ENCODE measurements at regions not wholly inside any gene's neighbourhood (a gene's known extent, or its start where the extent isn't known, plus 50 kb on each side); places are given as distances from the start of the nearest gene placed in this dataset.

GRCh38 chr1:208298593-208299269, 54.5 kb upstream of the PLXNA2 start:
- Histone ChIP-seq H3K36me3 (ENCODE audit: control insufficient read depth in 5 of 5, insufficient read depth in 5 of 5, low read length in 5 of 5) (no peaks in the 10 kb centered on the region), H3K27ac (ENCODE audit: low read depth, low read length) (no peak overlapping the region), H3K9ac (ENCODE audit: low read length in 5 of 5) (no peak overlapping the region), H3K9me3 (ENCODE audit: control insufficient read depth in 5 of 5, low read length in 5 of 5) (no peaks in the 10 kb centered on the region), H3K4me1 (ENCODE audit: control insufficient read depth in 5 of 5, insufficient read depth in 5 of 5, low read length in 5 of 5) (peaks cover 0 to 25% (median 9%) of the 10 kb centered on the region in 5 donors), H3K4me3 (ENCODE audit: low read depth in 1 of 5, low read length in 5 of 5) (no peak overlapping the region), H3K27me3 (ENCODE audit: control insufficient read depth in 5 of 5, insufficient read depth in 4 of 5, low read length in 5 of 5) (no peaks in the 10 kb centered on the region)

DNA sequence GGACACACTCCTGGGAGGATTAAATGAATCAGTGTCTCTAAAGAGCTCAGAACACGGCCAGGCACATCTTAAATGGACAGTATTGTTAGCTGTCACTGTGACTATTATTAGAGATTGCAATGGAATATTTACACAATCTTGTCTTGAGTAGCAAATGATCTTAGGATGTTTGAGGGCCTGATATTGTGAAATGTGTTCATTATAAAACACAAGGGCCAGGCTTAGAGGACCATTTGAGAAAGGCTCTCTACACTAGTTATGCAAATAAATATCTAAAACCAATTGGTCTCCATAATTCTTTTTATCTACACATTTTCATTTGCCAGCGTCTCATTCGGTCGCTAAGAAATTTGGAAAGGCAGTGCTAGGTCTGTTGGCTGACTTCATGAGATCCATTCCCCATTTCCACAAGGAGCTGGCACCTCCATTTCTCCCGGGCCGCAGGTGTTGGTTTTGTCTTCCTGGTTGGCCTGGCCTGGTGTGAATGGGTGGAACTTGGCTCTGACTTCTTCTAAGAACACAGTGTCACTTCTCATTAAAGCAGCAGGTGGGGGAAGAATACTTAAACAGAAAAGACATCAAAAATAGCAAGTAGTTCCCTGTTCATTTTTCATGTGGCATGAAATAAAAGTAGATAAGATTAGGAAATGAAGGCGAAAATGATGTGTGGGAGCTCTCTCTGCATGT, 56.0 kb upstream of the PLXNA2 start:
- Histone ChIP-seq H3K9ac (ENCODE audit: low read length in 5 of 5) (no peak overlapping the region), H3K4me1 (ENCODE audit: control insufficient read depth in 5 of 5, insufficient read depth in 5 of 5, low read length in 5 of 5) (peaks cover 0 to 18% (median 6%) of the 10 kb centered on the region in 5 donors), H3K27ac (ENCODE audit: low read depth, low read length) (no peak overlapping the region), H3K9me3 (ENCODE audit: control insufficient read depth in 5 of 5, low read length in 5 of 5) (no peaks in the 10 kb centered on the region), H3K4me3 (ENCODE audit: low read depth in 1 of 5, low read length in 5 of 5) (no peak overlapping the region), H3K36me3 (ENCODE audit: control insufficient read depth in 5 of 5, insufficient read depth in 5 of 5, low read length in 5 of 5) (no peaks in the 10 kb centered on the region), H3K27me3 (ENCODE audit: control insufficient read depth in 5 of 5, insufficient read depth in 4 of 5, low read length in 5 of 5) (no peaks in the 10 kb centered on the region)

DNA sequence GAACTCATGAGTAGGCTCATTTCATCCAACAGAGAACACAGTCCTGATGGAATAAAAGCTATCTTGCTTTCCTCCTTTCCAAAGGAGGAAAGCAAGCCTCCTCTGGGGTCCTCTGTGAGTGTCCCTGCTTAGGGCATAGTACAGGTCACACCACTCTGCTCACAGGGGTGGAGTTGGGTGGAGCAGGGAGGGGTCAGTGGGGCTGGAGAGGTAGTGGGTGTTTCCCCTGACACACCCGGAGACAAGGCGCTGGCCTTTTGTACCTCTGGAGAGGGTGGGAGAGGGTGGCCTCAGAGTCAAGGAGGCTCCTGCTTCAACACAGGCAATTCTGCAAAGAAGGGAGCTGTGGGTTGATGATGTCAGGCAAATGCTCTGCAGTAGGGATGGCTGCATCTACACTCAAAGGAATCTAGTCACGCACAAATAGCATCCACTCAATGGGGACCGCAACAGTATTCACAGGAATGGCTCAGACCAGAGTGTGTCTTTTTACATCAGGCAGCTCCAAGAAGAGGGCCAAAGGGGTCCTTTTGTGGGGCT, 58.6 kb upstream of the PLXNA2 start:
- H3K27ac ChIP-seq (ENCODE audit: low read depth, low read length) = no peak overlapping the region
- peaks cover 0 to 18% (median 6%) of the 10 kb centered on the region in 5 donors for H3K4me1 ChIP-seq (ENCODE audit: control insufficient read depth in 5 of 5, insufficient read depth in 5 of 5, low read length in 5 of 5)
- H3K27me3 ChIP-seq (ENCODE audit: control insufficient read depth in 5 of 5, insufficient read depth in 4 of 5, low read length in 5 of 5) = no peaks in the 10 kb centered on the region
- H3K9ac ChIP-seq (ENCODE audit: low read length in 5 of 5) = no peak overlapping the region
- no peaks in the 10 kb centered on the region for H3K9me3 ChIP-seq (ENCODE audit: control insufficient read depth in 5 of 5, low read length in 5 of 5)
- H3K4me3 ChIP-seq (ENCODE audit: low read depth in 1 of 5, low read length in 5 of 5) = no peak overlapping the region
- H3K36me3 ChIP-seq (ENCODE audit: control insufficient read depth in 5 of 5, insufficient read depth in 5 of 5, low read length in 5 of 5) = no peaks in the 10 kb centered on the region

DNA sequence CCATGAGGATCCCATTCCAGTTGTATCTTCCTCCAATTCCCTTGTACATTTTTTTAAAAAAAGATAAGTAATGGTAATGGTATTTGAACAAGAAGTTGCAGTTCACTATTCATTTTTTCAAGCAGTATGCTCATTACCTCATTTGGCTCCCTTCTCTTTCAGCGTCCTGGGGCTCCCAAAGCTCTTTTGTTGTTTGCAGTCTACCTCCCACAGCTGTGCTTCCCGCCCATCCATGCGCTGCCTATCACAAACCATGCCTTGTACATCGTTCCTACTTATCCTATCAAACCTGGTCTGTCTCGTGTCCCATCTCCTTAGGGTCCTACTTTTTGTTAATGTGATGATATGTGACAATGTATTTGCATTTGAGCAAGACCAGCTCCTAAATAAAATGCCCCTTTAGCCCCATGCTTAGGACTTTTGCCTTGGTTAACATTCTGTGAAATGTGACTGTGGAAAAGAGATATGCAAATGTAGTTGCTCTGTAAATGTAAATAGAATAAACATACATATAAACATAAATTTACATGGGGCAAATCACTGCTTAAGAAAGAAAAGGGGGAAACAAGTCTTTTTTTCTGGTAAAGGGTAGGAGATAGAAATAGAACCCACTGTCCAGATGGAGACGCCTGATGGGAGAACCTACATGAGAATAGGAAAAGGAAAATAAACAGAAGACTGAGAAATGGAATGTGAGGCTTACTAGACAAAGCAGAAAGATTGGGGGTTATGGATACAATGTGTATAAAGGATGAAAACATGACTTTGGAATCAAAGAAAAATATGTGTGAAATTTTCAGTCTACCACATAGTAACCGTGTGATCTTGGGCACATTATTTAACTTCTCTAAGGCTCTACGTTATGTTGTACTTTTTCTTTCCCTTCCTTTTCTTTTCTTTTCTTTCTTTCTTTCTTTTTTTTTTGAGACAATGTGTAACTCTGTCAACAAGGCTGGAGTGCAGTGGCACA, 59.8 kb upstream of the PLXNA2 start:
- Histone ChIP-seq H3K9me3 (ENCODE audit: control insufficient read depth in 5 of 5, low read length in 5 of 5) (no peaks in the 10 kb centered on the region), H3K4me1 (ENCODE audit: control insufficient read depth in 5 of 5, insufficient read depth in 5 of 5, low read length in 5 of 5) (peaks cover 0 to 11% (median 0%) of the 10 kb centered on the region in 5 donors)

GRCh38 chr1:208308221-208308620, 64.0 kb upstream of the PLXNA2 start:
- H3K9ac ChIP-seq (ENCODE audit: low read length in 5 of 5) = no peak overlapping the region
- H3K9me3 ChIP-seq (ENCODE audit: control insufficient read depth in 5 of 5, low read length in 5 of 5) = no peaks in the 10 kb centered on the region
- no peaks in the 10 kb centered on the region for H3K36me3 ChIP-seq (ENCODE audit: control insufficient read depth in 5 of 5, insufficient read depth in 5 of 5, low read length in 5 of 5)
- H3K27me3 ChIP-seq (ENCODE audit: control insufficient read depth in 5 of 5, insufficient read depth in 4 of 5, low read length in 5 of 5) = peaks cover 0 to 2% (median 0%) of the 10 kb centered on the region in 5 donors
- H3K4me3 ChIP-seq (ENCODE audit: low read depth in 1 of 5, low read length in 5 of 5) = no peak overlapping the region
- no peaks in the 10 kb centered on the region for H3K4me1 ChIP-seq (ENCODE audit: control insufficient read depth in 5 of 5, insufficient read depth in 5 of 5, low read length in 5 of 5)
- H3K27ac ChIP-seq (ENCODE audit: low read depth, low read length) = no peak overlapping the region

More for the DNA sequence above, 59.8 kb upstream of the PLXNA2 start:
- H3K36me3 ChIP-seq (ENCODE audit: control insufficient read depth in 5 of 5, insufficient read depth in 5 of 5, low read length in 5 of 5) = no peaks in the 10 kb centered on the region
- H3K27ac ChIP-seq (ENCODE audit: low read depth, low read length) = no peak overlapping the region
- H3K9ac ChIP-seq (ENCODE audit: low read length in 5 of 5) = no peak overlapping the region
- H3K27me3 ChIP-seq (ENCODE audit: control insufficient read depth in 5 of 5, insufficient read depth in 4 of 5, low read length in 5 of 5) = peaks cover 0 to 2% (median 0%) of the 10 kb centered on the region in 5 donors
- H3K4me3 ChIP-seq (ENCODE audit: low read depth in 1 of 5, low read length in 5 of 5) = no peak overlapping the region

DNA sequence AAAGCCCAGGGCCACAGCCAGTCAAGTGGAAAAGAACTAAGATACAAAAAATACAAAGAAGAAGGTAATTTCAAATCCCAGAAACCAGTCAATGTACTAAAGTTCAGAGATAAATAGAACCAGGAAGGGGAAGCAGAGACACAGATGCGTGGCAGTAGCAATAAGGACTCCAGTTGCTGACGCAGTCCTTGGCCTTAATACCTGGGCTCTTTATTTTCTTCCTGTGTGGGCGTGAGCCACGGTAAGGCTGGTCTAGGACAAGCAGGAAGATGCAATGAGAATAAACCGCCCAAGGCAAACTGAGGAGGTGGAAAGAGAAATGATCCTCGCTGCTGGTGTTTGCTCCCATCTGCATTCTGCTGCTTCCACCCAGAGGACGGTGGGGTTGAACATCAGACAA, 65.6 kb upstream of the PLXNA2 start:
- Histone ChIP-seq H3K27me3 (ENCODE audit: control insufficient read depth in 5 of 5, insufficient read depth in 4 of 5, low read length in 5 of 5) (peaks cover 0 to 2% (median 0%) of the 10 kb centered on the region in 5 donors), H3K4me1 (ENCODE audit: control insufficient read depth in 5 of 5, insufficient read depth in 5 of 5, low read length in 5 of 5) (no peaks in the 10 kb centered on the region), H3K36me3 (ENCODE audit: control insufficient read depth in 5 of 5, insufficient read depth in 5 of 5, low read length in 5 of 5) (no peaks in the 10 kb centered on the region), H3K4me3 (ENCODE audit: low read depth in 1 of 5, low read length in 5 of 5) (no peak overlapping the region), H3K9ac (ENCODE audit: low read length in 5 of 5) (no peak overlapping the region), H3K27ac (ENCODE audit: low read depth, low read length) (no peak overlapping the region), H3K9me3 (ENCODE audit: control insufficient read depth in 5 of 5, low read length in 5 of 5) (no peaks in the 10 kb centered on the region)

- no peaks in the 10 kb centered on the region for H3K9me3 ChIP-seq (ENCODE audit: control insufficient read depth in 5 of 5, low read length in 5 of 5)
- peaks cover 0 to 6% (median 5%) of the 10 kb centered on the region in 5 donors for H3K27me3 ChIP-seq (ENCODE audit: control insufficient read depth in 5 of 5, insufficient read depth in 4 of 5, low read length in 5 of 5)
- no peak overlapping the region for H3K27ac ChIP-seq (ENCODE audit: low read depth, low read length)
- no peak overlapping the region for H3K9ac ChIP-seq (ENCODE audit: low read length in 5 of 5)
- H3K4me1 ChIP-seq (ENCODE audit: control insufficient read depth in 5 of 5, insufficient read depth in 5 of 5, low read length in 5 of 5) = no peaks in the 10 kb centered on the region
- H3K4me3 ChIP-seq (ENCODE audit: low read depth in 1 of 5, low read length in 5 of 5) = no peak overlapping the region
- no peaks in the 10 kb centered on the region for H3K36me3 ChIP-seq (ENCODE audit: control insufficient read depth in 5 of 5, insufficient read depth in 5 of 5, low read length in 5 of 5)
Measured at GRCh38 chr1:208312706-208313105, 68.5 kb upstream of the PLXNA2 start.

DNA sequence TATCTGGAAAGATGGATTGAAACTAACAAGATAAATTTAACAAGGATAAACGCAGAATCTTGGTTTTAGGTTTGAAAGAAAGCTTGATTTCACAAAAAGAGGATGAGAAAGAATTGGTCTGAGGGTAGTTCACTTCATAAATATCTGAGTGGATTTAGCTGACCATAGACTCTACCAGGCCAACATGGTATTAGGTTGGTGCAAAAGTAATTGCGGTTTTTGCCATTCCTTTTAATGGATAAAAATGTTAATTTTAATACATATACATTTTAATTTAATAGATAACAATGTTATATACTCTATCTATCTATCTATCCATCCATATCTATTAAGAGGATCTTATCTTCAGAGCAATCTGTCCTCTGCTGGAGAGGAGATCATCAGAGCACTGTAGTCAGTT, 70.2 kb upstream of the PLXNA2 start:
- H3K27me3 ChIP-seq (ENCODE audit: control insufficient read depth in 5 of 5, insufficient read depth in 4 of 5, low read length in 5 of 5) = peaks cover 0 to 10% (median 4%) of the 10 kb centered on the region in 5 donors
- no peaks in the 10 kb centered on the region for H3K36me3 ChIP-seq (ENCODE audit: control insufficient read depth in 5 of 5, insufficient read depth in 5 of 5, low read length in 5 of 5)
- H3K4me3 ChIP-seq (ENCODE audit: low read depth in 1 of 5, low read length in 5 of 5) = no peak overlapping the region
- no peaks in the 10 kb centered on the region for H3K9me3 ChIP-seq (ENCODE audit: control insufficient read depth in 5 of 5, low read length in 5 of 5)
- no peaks in the 10 kb centered on the region for H3K4me1 ChIP-seq (ENCODE audit: control insufficient read depth in 5 of 5, insufficient read depth in 5 of 5, low read length in 5 of 5)
- H3K9ac ChIP-seq (ENCODE audit: low read length in 5 of 5) = no peak overlapping the region
- H3K27ac ChIP-seq (ENCODE audit: low read depth, low read length) = no peak overlapping the region

GRCh38 chr1:208318150-208318734, 74.1 kb upstream of the PLXNA2 start:
- Histone ChIP-seq H3K9me3 (ENCODE audit: control insufficient read depth in 5 of 5, low read length in 5 of 5) (no peaks in the 10 kb centered on the region), H3K4me1 (ENCODE audit: control insufficient read depth in 5 of 5, insufficient read depth in 5 of 5, low read length in 5 of 5) (no peaks in the 10 kb centered on the region), H3K27me3 (ENCODE audit: control insufficient read depth in 5 of 5, insufficient read depth in 4 of 5, low read length in 5 of 5) (peaks cover 0 to 10% (median 4%) of the 10 kb centered on the region in 5 donors), H3K4me3 (ENCODE audit: low read depth in 1 of 5, low read length in 5 of 5) (no peak overlapping the region), H3K27ac (ENCODE audit: low read depth, low read length) (no peak overlapping the region), H3K36me3 (ENCODE audit: control insufficient read depth in 5 of 5, insufficient read depth in 5 of 5, low read length in 5 of 5) (no peaks in the 10 kb centered on the region), H3K9ac (ENCODE audit: low read length in 5 of 5) (no peak overlapping the region)
